Islet precursor cell (in vitro differentiated cells): ENCODE measurements at regions not wholly inside any gene's neighbourhood (a gene's known extent, or its start where the extent isn't known, plus 50 kb on each side); places are given as distances from the start of the nearest gene placed in this dataset.

Source experiments
- DNase-seq: peaks from one replicate; pipeline ENCODE4 v3.0.0-alpha.2; 2018

DNA sequence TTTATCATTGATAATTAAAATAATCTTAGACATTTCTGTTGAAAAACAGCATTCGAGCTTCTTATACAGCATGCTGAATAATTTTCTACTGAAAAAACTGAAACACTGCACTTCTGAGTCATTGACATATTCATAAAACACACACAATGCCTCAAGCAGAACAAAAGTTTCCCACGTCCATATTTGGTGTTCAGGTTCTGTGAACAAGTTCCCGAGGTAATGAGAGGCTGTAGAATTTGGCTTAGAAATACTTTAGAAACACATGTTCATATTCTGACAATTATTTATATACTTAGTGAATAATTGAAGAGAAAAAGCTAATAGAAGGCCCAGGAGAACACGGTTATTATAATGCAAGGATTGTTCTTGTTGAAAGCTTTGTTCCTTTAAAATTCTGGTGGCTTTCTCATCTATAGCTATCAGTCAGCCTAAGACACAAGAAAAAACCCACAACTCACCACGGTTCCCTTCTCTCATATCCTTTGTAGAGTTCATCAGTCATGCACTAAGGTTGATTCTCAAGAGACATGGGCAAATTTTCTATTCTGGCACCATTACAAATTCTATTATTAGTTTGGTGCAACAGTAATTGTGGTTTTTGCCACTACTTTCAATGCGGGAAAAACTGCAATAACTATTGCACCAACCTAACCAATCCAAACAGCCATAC is 194.4 kb downstream of the TMX3 start:
- no peak for DNase-seq

DNA sequence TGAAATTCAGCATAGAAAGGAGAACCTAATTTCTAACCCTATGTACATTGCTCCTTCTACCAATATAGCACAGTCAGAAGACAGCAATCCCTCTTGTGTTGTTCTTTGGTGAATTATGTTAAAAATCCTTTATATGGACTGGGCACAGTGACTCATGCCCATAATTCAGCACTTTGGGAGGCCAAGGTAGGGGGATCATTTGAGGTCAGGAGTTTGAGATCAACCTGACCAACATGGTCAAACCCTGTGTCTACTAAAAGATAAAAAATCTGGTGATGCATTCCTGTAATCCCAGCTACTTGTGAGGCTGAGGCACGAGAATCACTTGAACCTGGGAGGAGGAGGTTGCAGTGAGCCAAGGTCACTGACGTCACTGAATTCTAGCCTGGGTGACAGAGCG is 195.6 kb downstream of the TMX3 start:
- DNase-seq = no peak

DNA sequence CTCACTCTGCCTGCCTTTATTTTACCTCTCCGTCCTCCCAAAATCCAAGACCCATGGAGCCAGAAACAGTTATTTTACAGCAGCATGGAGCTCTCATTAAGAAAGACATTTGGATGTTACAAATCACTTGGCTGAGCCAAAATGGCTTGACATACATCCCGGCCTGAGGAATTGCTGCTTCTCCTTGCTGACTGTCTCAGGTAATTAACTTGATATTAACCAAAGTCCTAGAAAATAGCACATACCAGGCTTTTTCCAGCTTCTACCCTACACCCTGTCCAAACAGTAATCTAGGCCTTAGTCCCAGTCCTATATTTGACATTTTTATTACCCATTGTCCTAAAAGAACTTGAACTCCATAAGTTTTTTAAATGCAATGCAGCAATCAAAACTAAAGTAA is 205.0 kb downstream of the TMX3 start:
- no peak for DNase-seq

DNA sequence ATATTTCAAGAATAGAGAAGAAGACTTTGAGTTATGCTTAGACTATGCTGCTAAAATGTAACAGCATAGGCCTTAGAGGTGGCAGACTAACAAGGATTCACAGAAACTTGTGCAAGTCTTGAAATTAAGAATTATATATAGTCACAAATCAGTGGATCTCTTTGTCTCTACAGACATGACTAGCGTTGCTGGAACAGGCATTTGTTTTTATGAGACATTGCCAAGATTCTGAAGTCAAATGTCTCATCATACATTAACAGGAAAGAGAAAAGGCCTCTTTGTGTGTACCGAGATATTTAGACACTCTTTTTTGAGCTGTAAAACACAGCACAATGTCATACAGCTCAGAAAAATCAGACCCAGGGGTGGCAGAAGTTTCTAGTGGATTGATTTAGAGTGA is 207.1 kb downstream of the TMX3 start:
- DNase-seq = no peak

DNA sequence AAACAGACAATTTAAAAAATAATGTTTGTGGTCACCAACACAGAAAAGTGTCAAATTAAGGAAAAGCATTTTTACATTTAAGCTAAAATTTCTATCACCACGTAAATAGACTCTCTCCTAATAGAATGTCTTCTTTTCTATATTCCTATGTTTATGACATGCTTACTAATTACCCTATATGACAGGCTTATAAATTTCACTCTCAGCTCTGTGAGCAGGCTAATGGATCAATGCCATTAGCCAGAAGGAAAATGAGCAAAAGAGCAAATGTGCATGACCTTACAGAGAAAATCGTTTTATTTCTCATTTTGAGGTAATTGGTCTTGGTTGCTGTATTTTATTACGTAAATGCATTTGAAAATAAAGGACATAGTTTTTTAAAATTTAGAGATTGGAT is 209.7 kb downstream of the TMX3 start:
- DNase-seq = no peak

DNA sequence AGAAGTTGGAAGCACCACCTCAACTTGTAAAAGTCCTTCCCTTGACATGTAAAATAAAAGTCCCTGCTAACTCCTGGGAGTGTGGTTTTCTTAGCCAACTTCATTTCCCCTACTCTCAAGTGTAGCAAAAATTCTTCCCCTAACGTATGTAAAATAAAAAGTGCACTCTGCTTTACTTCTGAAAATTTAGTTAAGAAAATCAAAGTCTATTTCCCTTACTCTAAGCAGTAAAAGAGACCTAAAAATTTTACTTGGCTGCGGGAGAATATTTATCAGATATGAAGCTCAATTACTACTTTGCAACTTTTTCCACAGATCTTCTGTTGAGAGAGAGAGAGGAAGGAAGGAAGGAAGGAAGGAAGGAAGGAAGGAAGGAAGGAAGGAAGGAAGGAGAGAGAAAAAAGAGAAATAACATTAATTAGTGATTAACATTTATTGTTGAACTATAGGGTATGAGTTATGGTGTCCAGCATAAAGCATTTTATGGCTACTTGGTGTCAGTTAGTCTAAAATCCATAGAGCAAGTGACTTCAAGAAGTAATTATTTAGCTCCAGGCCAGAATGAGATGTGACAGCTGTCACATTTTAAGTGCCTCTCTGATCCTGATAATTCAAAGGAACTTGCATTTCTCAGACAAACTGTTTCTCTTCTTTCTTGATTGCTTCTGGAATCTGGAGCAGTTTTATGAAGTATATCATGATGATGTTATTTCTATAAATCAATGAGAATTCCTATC is 210.3 kb downstream of the TMX3 start:
- no peak for DNase-seq

DNA sequence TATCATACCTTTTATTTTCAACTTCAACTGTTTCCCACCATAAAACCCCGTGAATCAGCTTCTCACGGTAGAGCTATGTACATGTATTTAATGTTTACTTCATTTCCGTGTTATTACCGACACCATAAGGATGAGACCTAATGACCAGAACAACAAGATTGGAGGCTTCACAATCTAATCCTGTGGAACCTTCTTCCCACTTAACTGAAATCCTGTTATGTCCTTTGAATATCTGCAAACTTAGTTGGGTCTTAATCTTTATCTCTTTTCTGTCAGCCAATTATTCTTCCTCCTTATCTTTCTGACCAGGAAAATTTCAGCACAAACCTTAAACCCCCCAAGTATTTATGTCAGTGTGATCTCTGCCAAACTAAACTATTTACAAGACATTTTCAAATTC is 214.4 kb downstream of the TMX3 start:
- no peak for DNase-seq

DNA sequence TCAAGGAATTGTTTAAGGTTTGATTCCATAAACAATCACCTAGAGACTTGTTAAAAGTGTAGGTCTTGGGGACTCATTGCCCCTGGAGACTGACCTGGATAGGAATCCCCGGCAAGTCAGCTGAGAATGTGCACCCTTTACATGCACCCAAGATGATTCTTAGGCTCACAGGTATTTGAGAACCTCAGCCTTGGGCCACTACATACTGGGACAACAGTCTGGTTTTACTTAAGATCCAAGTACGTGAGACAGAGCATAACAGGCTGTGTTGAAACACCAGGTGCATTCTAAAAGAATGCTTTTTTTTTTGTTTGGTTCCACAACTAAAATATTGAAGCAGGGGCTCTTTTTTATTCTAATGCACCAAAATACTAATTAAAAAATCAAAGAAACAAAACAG is 215.8 kb downstream of the TMX3 start:
- DNase-seq = no peak

DNA sequence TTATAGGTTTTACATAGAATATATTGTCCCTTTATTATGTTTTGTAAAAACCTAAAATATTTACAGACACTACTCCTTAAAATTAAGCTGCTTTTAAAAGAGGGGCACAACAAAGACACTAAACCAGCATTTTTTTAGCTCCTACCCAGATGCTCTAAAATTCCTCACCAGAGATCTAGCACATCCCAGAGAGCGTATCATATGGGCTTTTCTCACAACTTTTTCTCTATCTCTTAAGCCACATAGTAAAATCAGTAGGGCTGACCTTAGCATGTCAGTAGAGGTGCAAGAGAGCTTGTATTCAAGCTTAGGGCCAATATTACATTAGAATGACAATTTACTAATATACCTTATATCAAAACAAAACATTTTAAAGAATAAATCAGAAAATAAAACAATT is 216.3 kb downstream of the TMX3 start:
- DNase-seq = no peak

DNA sequence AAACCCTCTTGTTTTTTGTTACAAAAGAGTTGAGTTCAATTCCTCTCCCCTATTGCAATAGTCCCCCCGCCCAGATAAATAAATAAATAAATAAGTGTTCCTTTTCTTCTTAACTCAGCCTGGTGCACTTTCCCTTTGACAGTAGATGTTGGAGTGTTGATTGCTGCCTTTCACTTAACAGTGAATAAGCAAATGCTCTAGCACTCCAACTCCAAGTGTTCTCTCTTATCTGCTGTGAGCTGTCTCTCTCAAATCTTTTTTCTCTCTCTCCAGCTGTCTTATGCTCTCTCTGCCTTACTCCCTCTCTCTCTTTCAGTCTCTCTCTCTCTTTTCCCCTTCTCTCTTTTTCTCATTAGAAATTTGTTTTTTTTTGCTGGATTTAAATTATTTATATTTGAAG is 216.7 kb downstream of the TMX3 start:
- no peak for DNase-seq

DNA sequence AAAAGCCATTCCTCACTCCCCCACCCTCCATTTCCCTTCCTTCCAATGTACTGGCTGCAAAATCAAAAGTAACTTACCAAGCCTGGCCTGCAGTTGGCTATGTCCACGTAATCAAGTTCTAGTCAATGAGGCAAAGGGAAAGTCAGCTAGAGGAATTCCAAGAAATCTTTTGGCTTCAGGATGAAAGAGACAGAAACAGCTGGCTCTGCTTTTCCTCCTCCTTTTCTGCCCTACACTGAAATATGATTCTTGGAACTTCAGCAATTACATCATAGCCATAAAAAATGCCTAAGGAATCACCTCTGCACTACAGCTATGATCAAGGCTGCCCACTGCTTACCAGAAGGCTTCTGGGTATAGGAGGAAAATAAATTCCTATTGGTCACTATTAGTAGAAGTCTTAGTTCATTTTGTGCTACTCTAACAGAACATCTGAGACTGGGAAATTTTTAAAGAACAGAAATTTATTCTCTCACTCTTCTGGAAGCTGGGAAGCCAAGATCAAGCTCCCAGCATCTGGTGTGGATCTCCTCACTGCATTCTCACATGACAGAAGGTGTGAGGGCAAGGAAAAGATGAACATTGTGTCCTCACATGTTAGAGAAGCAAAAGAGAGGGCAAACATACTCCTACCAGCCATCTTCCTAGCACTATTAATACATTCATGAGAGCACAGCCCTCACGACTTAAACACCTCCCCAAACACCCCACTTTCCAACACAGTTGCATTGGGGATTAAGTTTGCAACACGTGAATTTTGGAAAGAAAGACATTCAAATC is 219.9 kb downstream of the TMX3 start:
- no peak for DNase-seq

DNA sequence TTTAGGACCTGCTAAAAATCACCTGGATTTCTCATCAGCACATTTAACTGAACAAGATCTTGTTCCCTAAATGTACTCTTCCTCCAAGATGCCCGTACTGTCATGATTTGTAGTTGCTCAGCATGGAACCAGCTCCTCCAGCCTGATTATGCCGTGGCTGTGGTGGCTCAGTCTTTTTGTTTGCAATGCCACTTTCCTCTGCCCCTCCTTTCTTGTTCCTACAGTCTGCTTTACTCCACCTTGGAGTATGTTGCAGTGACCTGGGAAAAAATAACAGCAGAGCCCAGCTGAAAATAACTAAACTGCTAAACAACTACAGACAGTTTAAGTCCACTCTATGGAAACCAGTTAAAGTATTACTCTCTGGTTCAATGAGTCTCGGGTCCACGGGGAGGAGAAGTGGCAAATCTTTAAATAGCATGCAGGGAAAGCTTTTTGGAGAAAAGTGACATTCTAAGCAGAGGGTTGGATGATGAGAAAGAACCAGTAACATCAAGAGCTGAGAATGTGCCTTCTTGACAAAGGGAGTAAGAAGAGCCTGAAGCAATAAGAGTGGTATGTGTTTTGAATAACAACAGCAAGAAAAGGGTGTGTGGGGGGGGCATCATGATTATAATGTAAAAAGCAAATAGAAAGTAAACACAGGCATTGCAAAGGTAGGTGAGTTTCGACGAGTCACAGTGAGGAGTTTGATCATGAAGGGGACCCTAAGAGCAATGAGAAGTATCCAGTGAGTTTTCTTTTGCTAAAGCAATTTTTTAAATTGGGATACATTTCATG is 225.7 kb downstream of the TMX3 start:
- no peak for DNase-seq

DNA sequence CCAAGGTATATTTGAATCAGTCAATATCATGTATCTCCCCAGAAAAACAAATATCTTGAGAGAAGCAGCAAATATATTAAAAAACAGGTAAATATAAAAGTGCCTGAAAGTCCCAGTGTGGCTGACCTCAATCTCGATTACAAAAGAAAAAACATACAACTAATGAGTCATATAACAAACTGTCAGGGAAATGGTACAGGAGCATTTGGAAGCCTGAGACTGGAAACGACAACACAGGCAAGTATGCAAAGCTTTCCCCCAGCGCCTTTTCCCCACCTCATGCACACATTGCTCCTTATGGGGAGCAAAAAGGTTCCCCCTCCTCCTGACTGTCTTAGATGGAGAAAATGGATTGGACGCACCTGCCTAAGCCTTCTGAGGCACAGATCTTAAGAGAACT is 230.7 kb downstream of the TMX3 start:
- DNase-seq = no peak

DNA sequence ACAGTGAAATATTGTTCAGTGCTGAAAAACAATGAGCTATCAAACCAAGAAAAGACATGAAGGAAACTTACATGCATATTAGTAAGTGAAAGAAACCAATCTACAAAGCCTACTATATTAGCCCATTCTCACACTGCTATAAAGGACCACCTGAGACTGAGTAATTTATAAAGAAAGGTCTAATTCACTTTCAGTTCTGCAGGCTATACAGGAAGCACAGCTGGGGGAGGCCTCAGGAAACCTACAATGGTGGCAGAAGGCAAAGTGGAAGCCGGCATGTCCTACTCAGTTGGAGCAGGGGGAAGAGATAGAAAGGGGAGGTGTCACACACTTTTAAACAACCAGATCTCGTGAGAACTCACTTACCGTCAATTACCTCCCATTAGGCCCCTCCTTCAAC is 232.1 kb downstream of the TMX3 start:
- no peak for DNase-seq

DNA sequence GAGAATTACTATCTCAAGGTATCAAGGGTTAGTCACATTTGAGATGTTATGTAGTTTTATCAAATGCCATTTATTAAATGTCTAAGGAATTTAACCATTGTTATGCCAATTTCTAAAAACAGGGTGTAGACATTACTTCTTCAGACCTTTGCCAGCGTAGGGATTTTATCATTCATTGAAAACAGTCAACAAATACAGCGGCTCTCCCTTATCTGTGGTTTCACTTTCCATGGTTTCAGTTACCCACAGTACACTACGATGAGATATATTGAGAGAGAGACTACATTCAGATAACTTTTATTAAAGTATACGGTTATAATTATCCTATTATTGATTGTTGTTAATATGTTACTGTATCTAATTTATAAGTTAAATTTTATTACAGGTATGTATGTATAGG is 234.7 kb downstream of the TMX3 start:
- no peak for DNase-seq

DNA sequence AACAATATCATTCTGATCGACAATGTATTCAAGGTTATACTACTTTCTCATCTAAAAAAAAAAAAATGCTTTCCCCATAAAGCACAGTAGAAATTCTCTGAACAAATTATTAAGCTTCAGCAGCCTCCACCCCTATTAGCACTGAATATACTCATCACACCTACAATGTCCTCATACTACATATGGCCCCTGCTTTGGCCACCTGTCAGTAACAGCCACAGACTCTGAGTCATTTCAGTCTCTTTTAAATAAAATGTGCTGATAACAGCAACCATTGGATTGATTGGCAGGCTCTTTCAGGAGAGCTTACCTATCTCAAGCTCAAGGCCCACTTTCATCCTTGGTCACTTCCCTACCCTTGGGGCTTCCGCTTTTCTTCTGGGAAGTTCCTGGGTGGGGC is 236.7 kb downstream of the TMX3 start:
- DNase-seq = no peak

DNA sequence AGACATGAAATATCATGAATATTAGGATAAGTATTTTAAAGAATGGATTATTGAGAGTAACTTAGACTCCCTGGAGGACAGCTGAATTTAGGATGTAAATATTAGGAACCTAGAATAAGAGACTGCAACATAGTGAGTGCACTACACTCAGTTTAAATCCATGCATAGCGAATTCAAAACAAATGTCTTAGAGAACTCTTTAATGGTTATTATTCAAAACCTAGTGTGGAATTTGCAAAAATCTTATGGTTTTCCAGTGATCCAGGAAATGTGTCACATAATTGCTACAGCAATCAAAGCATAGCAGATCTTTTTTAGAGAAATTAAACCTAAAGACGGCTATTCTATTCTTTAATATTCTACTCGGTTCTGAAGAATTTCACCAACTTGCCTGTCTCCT is 239.0 kb downstream of the TMX3 start:
- DNase-seq = no peak

DNA sequence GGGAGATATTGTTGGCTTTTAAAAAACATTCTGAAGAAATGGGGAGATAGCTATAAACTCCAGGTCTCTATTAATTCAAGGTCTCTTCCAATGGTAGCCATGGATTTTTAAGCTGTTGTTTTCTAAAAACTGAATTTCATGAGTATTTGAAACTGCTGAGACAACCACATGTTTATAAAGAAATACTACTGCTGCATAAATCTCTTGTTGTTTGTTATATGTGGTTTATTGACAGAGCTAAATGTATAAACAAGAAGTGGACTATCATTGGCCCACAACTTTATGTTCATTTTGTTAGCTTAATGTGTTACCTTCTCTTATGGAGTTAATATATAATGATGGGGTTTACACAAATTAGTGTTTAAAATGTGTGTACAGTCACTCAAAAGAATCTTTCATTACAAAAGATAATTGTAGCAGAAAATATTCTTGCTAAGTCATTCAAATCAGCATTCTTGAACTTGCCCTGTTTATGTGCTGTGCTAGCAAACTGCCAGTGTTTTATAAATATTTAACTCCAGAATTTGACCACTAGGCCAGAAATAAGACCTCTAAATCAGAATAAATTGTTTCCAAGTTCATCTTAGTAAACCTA is 242.1 kb downstream of the TMX3 start:
- no peak for DNase-seq

DNA sequence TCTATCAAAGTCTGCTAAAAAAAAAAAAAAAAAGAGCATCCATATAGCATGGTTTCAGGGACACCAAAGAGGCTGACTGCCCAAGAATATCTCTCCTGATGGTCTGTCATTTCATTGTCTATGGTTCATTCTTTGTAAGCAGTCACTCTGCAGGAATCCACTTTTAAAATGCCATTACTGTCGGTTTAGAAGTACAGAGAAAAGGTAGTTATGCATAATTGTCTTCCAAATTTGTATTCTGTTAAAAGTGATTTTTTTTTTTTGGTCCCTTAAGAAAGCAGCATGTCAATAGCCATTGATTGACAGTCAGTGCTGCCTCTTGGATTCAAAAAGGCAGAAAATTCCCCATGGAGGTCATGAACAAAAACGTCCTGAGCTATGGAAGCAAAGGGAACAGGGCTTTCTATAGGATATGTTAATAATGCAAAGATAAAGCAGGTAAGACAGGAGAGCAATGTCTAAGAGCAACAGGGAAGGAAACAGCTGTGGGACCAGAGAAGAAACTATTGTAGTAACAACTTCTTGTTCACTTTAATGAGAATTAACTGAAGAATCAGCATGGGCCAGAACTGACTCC is 245.8 kb downstream of the TMX3 start:
- no peak for DNase-seq

DNA sequence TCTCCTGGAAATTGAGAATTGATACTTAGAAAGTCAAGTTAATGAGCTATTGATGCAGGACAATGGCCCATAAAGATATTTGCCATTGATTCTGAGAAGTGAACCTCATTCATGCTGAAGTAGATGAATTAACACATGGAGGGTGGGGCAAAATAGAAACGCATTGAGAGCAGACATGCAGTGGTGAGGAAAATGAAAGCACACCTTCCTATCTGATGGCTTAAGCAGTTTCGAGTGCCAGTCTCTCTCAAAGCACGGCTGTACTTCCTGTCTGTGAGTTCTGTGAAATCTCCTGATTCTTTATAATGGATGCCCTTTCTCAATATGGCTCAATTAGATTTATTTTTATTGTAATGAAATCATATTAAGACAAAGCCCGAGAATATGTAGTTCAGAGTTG is 247.0 kb downstream of the TMX3 start:
- no peak for DNase-seq

DNA sequence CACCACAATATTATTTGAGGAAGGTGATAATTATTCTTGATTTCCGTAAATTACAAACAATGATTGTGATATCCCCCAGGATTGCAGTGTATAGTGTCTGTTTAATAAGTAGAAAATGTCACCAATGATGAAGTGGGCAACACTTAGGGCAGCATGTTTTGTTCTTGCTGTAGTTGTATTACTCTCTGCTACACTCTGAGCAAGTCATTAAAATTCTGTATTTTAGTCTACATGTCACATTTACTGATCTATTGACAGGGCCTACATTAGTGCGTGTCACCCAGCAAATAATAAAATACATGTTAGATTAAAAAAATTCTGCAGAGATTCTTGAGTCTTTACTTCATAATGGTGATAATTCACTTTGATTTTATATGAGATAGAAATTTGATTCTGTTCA is 247.6 kb downstream of the TMX3 start:
- DNase-seq = no peak

DNA sequence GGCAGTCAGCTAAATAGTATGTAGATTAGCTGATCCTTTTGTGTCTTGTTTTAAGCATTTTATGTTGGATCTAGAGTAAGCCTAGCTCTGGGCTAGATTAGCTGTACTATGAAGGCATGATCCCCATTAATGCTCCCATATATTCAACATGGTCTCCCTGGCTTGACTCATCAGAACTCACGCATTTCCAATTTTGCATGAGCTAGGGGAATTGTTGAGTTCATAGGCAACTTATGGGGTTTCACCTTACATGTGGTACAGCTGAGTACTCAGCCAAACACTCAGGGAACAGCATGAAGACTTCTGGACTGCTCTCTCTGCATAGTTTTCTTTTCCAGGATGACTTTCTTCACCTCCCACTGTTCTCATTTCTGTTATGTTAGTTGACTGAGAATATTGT is 248.2 kb downstream of the TMX3 start:
- no peak for DNase-seq

DNA sequence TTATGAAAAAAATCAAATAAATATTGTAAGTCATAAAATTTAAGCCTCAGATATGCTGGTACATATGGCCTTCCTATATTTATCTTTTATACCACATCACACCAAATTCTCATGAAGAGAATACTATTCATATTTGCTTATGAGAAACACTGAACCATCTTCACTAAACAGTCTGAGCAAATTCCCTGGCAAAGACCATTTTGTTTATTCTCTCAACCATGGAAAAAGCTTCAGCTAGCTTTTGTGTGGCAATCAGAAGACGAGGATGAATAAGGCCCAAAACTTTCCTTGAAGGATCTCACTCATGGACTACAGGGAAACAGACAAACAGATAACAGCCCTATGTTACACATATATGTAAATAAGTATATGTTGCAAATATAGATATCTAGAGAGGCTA is 252.1 kb downstream of the TMX3 start:
- DNase-seq = no peak
